ENCODE measurements at regions not wholly inside any gene's neighbourhood (a gene's known extent, or its start where the extent isn't known, plus 50 kb on each side); places are given as distances from the start of the nearest gene placed in this dataset.
"Not testable (repeated sequence)": the region's sequence is repeated elsewhere in the genome, so short reads cannot be mapped to it uniquely, and the experiment has no call there.

DNA sequence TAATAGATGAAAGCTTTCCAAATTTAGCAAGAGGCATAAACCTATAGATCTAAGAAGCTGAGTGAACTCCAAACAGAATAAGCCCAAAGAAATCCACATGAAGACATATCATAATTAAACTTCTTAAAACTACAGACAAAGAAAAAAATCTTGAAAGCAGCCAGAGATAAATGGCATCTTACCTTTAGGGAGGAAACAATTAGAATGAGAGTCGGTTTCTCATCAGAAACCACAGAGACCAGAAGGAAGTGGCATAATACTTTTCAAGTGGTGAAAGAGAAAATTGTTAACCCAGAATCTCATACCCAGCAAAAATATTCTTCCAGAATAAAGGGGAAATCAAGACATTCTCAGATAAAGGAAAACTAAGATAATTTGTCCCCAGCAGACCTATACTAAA is 98.9 kb upstream of the NANOS1 start:
- Histone ChIP-seq H3K4me3 (replicated peaks; ENCODE audit: insufficient read depth, low read length) (no peak overlapping the region), H3K27ac (replicated peaks) (no peak overlapping the region), H3K27me3 (ENCODE audit: insufficient read depth, poor library complexity, severe bottlenecking) (no peaks in the 10 kb centered on the region)
- TF ChIP-seq GABPA (IDR thresholded peaks at IDR 0.05; ENCODE audit: low read depth) (no peak), POLR2AphosphoS5 (IDR thresholded peaks at IDR 0.05; ENCODE audit: low read depth) (no peak)
- TF ChIP-seq, protein P1, sequence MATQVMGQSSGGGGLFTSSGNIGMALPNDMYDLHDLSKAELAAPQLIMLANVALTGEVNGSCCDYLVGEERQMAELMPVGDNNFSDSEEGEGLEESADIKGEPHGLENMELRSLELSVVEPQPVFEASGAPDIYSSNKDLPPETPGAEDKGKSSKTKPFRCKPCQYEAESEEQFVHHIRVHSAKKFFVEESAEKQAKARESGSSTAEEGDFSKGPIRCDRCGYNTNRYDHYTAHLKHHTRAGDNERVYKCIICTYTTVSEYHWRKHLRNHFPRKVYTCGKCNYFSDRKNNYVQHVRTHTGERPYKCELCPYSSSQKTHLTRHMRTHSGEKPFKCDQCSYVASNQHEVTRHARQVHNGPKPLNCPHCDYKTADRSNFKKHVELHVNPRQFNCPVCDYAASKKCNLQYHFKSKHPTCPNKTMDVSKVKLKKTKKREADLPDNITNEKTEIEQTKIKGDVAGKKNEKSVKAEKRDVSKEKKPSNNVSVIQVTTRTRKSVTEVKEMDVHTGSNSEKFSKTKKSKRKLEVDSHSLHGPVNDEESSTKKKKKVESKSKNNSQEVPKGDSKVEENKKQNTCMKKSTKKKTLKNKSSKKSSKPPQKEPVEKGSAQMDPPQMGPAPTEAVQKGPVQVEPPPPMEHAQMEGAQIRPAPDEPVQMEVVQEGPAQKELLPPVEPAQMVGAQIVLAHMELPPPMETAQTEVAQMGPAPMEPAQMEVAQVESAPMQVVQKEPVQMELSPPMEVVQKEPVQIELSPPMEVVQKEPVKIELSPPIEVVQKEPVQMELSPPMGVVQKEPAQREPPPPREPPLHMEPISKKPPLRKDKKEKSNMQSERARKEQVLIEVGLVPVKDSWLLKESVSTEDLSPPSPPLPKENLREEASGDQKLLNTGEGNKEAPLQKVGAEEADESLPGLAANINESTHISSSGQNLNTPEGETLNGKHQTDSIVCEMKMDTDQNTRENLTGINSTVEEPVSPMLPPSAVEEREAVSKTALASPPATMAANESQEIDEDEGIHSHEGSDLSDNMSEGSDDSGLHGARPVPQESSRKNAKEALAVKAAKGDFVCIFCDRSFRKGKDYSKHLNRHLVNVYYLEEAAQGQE (IDR thresholded peaks at IDR 0.05; ENCODE audit: insufficient replicate concordance, low read depth), result no peak
- DNase-seq (ENCODE audit: low read depth in 1 of 2, low spot score in 1 of 2), result no peak

GRCh38 chr10:118931436-118931835 is 98.1 kb upstream of the NANOS1 start:
- no peak for TF ChIP-seq SPI1 (IDR thresholded peaks at IDR 0.05; ENCODE audit: borderline replicate concordance, low read depth)
- TF ChIP-seq, protein P2, sequence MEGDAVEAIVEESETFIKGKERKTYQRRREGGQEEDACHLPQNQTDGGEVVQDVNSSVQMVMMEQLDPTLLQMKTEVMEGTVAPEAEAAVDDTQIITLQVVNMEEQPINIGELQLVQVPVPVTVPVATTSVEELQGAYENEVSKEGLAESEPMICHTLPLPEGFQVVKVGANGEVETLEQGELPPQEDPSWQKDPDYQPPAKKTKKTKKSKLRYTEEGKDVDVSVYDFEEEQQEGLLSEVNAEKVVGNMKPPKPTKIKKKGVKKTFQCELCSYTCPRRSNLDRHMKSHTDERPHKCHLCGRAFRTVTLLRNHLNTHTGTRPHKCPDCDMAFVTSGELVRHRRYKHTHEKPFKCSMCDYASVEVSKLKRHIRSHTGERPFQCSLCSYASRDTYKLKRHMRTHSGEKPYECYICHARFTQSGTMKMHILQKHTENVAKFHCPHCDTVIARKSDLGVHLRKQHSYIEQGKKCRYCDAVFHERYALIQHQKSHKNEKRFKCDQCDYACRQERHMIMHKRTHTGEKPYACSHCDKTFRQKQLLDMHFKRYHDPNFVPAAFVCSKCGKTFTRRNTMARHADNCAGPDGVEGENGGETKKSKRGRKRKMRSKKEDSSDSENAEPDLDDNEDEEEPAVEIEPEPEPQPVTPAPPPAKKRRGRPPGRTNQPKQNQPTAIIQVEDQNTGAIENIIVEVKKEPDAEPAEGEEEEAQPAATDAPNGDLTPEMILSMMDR (IDR thresholded peaks at IDR 0.05; ENCODE audit: insufficient read depth, low read length), result no peak
- TF ChIP-seq, protein P1 (IDR thresholded peaks at IDR 0.05; ENCODE audit: insufficient replicate concordance, low read depth), result no peak
- no peak for TF ChIP-seq GABPA (IDR thresholded peaks at IDR 0.05; ENCODE audit: low read depth)
- no peak for TF ChIP-seq POLR2AphosphoS5 (IDR thresholded peaks at IDR 0.05; ENCODE audit: low read depth)
- no peaks in the 10 kb centered on the region for H3K27me3 ChIP-seq (ENCODE audit: insufficient read depth, poor library complexity, severe bottlenecking)
- no peak overlapping the region for H3K27ac ChIP-seq (replicated peaks)

GRCh38 chr10:118932154-118932553 is 97.4 kb upstream of the NANOS1 start:
- H3K27ac ChIP-seq (replicated peaks); DNase-seq (ENCODE audit: low read depth in 1 of 2, low spot score in 1 of 2); H3K27me3 ChIP-seq (ENCODE audit: insufficient read depth, poor library complexity, severe bottlenecking); H3K4me3 ChIP-seq (replicated peaks; ENCODE audit: insufficient read depth, low read length): not testable (repeated sequence)

More at GRCh38 chr10:118931436-118931835, 98.1 kb upstream of the NANOS1 start:
- no peak for DNase-seq (ENCODE audit: low read depth in 1 of 2, low spot score in 1 of 2)
- H3K4me3 ChIP-seq (replicated peaks; ENCODE audit: insufficient read depth, low read length), result no peak overlapping the region

- no peak overlapping the region for H3K27ac ChIP-seq (replicated peaks)
- TF ChIP-seq POLR2AphosphoS5 (IDR thresholded peaks at IDR 0.05; ENCODE audit: low read depth) (no peak), SPI1 (IDR thresholded peaks at IDR 0.05; ENCODE audit: borderline replicate concordance, low read depth) (no peak), GABPA (IDR thresholded peaks at IDR 0.05; ENCODE audit: low read depth) (no peak)
- TF ChIP-seq, protein P2 (IDR thresholded peaks at IDR 0.05; ENCODE audit: insufficient read depth, low read length), result no peak
- TF ChIP-seq, protein P1 (IDR thresholded peaks at IDR 0.05; ENCODE audit: insufficient replicate concordance, low read depth), result no peak
- no peak for DNase-seq (ENCODE audit: low read depth in 1 of 2, low spot score in 1 of 2)
- no peaks in the 10 kb centered on the region for H3K27me3 ChIP-seq (ENCODE audit: insufficient read depth, poor library complexity, severe bottlenecking)
- no peak overlapping the region for H3K4me3 ChIP-seq (replicated peaks; ENCODE audit: insufficient read depth, low read length)
Observed at GRCh38 chr10:118937226-118937625, 92.3 kb upstream of the NANOS1 start.
